Erythroblast (primary cell): ENCODE measurements at regions not wholly inside any gene's neighbourhood (a gene's known extent, or its start where the extent isn't known, plus 50 kb on each side); places are given as distances from the start of the nearest gene placed in this dataset.

ENCODE experiments used
- GATA1 ChIP-seq: IDR thresholded peaks from 2 replicates; pipeline ENCODE4 v1.6.1; 2011; ENCODE audit warnings: low read depth, mild to moderate bottlenecking, control low read depth, low read length, moderate library complexity
- POLR2A ChIP-seq: IDR thresholded peaks from 2 replicates; pipeline ENCODE4 v1.6.1; 2011; ENCODE audit warnings: mild to moderate bottlenecking, low read length

DNA sequence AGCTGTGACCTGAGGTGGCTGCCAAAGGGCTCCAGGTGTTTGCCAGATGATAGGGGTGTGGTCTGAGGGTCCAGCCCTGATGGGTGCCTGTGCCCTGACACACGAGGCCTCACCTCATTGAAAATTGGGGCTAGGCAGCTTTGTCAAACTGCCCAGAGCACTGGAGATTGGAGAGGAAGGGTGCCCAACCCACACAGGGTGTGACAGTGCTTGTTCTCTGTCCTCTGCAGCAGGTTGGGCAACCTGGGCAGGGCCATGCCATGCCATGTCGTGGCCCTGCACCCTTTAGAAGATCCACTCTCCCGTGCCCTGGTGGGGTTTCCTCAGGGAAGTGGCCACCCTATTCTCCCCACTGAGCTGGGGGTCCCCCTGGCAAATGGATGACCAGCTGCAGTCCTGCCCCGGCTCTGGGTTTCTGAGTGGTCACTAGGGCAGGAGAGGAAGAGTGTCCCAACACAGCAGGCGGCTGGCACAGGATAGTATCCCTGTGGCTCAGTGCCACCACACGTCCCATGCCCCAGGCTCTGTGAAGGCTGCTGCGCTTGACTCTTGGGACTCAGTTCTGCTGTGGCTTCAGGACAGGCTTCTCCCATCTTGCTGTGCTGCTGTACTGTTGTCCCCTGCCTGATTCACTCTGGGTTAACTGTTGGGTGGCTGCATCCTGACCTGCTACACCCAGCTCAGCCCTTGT lies 100.8 kb upstream of the PITX1 start:
- no peak for TF ChIP-seq POLR2A
- TF ChIP-seq GATA1: no peak
